Fibroblast of lung (primary cell): ENCODE measurements at regions not wholly inside any gene's neighbourhood (a gene's known extent, or its start where the extent isn't known, plus 50 kb on each side); places are given as distances from the start of the nearest gene placed in this dataset.

Source experiments
- EZH2 ChIP-seq: IDR thresholded peaks from 2 replicates; pipeline ENCODE4 v1.5.1; 2012; ENCODE audit warnings: low read length, control low read depth, mild to moderate bottlenecking; ENCODE audit errors: missing control alignments
- TF ChIP-seq, protein P1 (sequence below), 2 donors: IDR thresholded peaks in 1 of 2; conservative IDR thresholded peaks in 1 of 2; 1 replicate in 1 of 2; 2 replicates in 1 of 2; pipeline ENCODE4 v1.5.1; 2011 to 2012; ENCODE audit warnings: low read length in 2 of 2, control low read depth in 1 of 2, inconsistent platforms in 1 of 2, low read depth in 1 of 2, mild to moderate bottlenecking in 1 of 2

DNA sequence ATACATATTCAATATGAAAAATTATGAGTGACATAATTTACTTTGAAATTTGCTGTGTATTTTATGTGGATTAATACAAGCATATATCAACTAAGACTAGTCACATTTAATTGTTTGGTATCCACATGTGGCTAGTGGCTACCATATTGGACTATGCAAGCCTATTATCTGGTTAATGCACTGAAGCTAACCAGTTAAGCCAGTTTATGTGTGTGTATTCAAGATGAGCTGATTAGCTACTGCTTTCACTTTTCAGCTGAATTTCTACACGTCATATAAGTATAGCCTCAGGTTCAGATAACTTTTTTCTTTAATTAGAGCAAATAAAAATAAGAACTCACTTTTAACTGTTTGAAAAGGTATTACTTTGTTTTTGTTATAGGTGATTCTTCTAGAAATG is 903.7 kb downstream of the TFAP2A start:
- TF ChIP-seq, protein P1, sequence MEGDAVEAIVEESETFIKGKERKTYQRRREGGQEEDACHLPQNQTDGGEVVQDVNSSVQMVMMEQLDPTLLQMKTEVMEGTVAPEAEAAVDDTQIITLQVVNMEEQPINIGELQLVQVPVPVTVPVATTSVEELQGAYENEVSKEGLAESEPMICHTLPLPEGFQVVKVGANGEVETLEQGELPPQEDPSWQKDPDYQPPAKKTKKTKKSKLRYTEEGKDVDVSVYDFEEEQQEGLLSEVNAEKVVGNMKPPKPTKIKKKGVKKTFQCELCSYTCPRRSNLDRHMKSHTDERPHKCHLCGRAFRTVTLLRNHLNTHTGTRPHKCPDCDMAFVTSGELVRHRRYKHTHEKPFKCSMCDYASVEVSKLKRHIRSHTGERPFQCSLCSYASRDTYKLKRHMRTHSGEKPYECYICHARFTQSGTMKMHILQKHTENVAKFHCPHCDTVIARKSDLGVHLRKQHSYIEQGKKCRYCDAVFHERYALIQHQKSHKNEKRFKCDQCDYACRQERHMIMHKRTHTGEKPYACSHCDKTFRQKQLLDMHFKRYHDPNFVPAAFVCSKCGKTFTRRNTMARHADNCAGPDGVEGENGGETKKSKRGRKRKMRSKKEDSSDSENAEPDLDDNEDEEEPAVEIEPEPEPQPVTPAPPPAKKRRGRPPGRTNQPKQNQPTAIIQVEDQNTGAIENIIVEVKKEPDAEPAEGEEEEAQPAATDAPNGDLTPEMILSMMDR (conservative IDR thresholded peaks at IDR 0.05 in 1 of 2, IDR thresholded peaks at IDR 0.05 in 1 of 2; ENCODE audit: low read depth in 1 of 2, low read length in 2 of 2): no peak
- no peak for TF ChIP-seq EZH2
